ENCODE measurements at regions not wholly inside any gene's neighbourhood (a gene's known extent, or its start where the extent isn't known, plus 50 kb on each side); places are given as distances from the start of the nearest gene placed in this dataset.
A peak's percentile ranks its signal among the peaks of the same experiment; 100 is the strongest.
"Not testable (repeated sequence)": the region's sequence is repeated elsewhere in the genome, so short reads cannot be mapped to it uniquely, and the experiment has no call there.

- DNase-seq = not testable (repeated sequence)
Observed at GRCh38 chr18:7178568-7178967, 52.3 kb upstream of the LRRC30 start.

DNA sequence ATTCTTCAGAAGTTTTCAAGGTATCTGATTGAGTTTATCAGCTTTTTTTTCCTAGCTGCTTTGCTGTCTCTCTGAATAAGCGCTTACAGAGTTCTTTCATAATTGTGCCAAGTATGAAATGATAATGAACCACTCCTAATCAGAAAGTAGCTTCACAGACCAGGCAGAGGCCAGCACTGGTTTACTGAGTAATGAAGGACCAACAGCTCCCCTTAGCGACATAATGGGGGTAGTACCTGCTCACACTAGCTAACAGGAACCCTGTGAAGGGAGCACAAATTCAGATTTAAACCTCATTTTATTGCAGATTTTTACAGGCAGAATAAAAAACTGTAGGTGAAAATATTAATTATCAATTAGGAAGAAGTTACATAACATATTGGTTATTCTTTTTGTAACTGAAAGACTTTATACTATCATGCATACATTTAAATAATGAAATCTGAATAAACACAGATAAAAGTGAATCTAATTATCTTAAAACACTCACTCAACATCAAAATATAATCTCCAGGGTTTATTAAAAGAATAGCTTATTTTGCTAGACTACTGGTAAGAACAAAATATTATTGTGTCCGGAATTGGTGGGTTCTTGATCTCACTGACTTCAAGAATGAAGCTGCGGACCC lies 53.7 kb upstream of the LRRC30 start:
- peak; percentile 2 for DNase-seq

DNA sequence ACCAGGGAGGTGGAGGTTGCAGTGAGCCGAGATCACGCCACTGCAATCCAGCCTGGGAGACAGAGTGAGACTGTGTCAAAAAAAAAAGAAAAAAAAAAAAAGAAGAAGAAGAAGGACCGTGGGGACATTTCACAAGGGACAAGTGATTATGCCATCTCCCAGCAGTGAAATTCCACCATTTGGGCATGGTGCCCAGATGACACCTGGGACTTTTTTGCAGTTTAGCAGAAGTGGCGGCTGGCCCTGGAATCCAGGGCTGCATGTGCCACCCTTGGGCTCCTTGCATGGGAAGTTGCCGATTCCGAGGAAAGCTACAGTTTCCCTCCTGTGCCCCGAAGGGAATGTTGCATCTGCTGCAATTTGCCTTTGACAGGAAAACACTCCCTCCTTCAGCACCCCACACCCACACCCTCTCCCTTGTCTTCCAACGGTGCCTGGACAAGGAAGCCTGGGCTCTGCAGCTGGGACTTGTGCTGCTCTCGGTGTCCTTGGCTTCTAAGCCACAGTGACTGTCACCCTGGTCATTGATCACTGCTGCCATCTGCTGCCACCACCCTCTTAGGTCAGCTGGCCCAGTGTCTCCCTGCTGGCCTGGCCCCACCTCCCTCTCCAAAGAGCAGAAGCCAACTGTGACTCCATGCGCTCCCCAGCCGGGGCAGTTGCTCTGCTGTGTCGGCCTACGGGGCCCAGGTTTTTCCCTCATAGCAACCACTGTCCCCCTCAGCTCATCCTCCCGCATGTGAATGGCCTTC lies 56.4 kb upstream of the LRRC30 start:
- DNase-seq = no peak

GRCh38 chr18:7173216-7173615 lies 55.6 kb upstream of the LAMA1 start:
- DNase-seq = no peak

GRCh38 chr18:7172611-7173010 lies 55.0 kb upstream of the LAMA1 start:
- DNase-seq = no peak

GRCh38 chr18:7170292-7170691 lies 52.7 kb upstream of the LAMA1 start:
- DNase-seq = no peak

DNA sequence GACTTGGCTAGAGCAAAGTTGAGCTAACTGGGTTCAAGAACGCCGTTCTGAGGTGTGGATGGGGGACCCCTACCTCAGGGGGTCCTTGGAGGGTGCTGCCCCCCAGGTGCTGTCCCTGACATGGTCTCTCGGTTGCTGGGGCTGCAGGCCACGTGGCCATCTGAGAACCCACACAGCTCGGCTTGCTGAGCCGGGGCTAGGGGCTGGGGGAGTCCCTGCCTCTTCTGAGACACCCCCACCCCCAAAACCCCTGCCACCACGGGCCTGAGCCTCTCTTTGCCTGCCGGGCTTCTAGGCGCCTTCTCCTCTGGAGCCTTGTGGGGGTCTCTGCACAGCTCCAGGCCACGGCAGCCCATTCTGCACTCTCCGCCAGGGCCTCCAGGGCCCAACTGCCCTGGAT lies 52.0 kb upstream of the LAMA1 start:
- DNase-seq = no peak

DNA sequence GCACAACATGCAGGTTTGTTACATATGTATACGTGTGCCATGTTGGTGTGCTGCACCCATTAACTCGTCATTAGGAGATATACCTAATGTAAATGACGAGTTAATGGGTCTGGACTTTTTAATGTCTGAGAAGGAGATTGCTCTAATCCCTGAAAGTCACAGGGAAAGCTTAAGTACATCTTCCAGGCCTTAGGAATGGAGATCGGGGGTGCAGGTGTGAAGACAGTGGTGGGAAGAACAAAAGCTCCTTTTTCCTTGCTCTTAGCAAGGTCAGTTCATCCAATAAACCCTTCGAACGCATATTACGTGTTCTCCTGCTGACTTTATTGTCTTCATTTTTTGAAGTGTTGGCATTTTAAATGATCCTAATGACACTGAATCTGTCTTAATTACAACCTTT lies 50.8 kb upstream of the LAMA1 start:
- DNase-seq = no peak
